ENCODE measurements at regions not wholly inside any gene's neighbourhood (a gene's known extent, or its start where the extent isn't known, plus 50 kb on each side); places are given as distances from the start of the nearest gene placed in this dataset.

- DNase-seq: no peak
Measured at GRCh38 chr2:129253461-129253812, 726.0 kb upstream of the RAB6C start.

- DNase-seq: no peak
Measured at GRCh38 chr2:129254718-129255117, 724.7 kb upstream of the RAB6C start.

GRCh38 chr2:129255610-129256313 lies 723.7 kb upstream of the RAB6C start:
- DNase-seq: no peak

- no peak for DNase-seq
Measured at GRCh38 chr2:129256642-129257041, 722.8 kb upstream of the RAB6C start.

GRCh38 chr2:129262934-129263333 lies 716.5 kb upstream of the RAB6C start:
- DNase-seq: no peak

- DNase-seq: no peak
Measured at GRCh38 chr2:129263939-129264338, 715.5 kb upstream of the RAB6C start.

GRCh38 chr2:129267559-129267958 lies 711.9 kb upstream of the RAB6C start:
- DNase-seq: no peak

- DNase-seq: no peak
Measured at GRCh38 chr2:129273266-129274037, 706.0 kb upstream of the RAB6C start.

GRCh38 chr2:129274038-129274415 lies 705.4 kb upstream of the RAB6C start:
- DNase-seq: no peak

- DNase-seq: no peak
Measured at GRCh38 chr2:129274918-129275317, 704.5 kb upstream of the RAB6C start.

GRCh38 chr2:129275706-129276105 lies 703.8 kb upstream of the RAB6C start:
- no peak for DNase-seq

GRCh38 chr2:129276978-129277584 lies 702.4 kb upstream of the RAB6C start:
- no peak for DNase-seq

- no peak for DNase-seq
Measured at GRCh38 chr2:129277585-129277981, 701.9 kb upstream of the RAB6C start.

- no peak for DNase-seq
Measured at GRCh38 chr2:129281791-129282530, 697.5 kb upstream of the RAB6C start.

- DNase-seq: no peak
Measured at GRCh38 chr2:129285012-129285411, 694.5 kb upstream of the RAB6C start.

- no peak for DNase-seq
Measured at GRCh38 chr2:129293326-129293725, 686.1 kb upstream of the RAB6C start.

- DNase-seq: no peak
Measured at GRCh38 chr2:129296396-129296795, 683.1 kb upstream of the RAB6C start.

- no peak for DNase-seq
Measured at GRCh38 chr2:129296806-129297205, 682.7 kb upstream of the RAB6C start.

GRCh38 chr2:129297430-129297829 lies 682.0 kb upstream of the RAB6C start:
- DNase-seq: no peak

- DNase-seq: no peak
Measured at GRCh38 chr2:129299338-129299737, 680.1 kb upstream of the RAB6C start.

GRCh38 chr2:129299756-129300155 lies 679.7 kb upstream of the RAB6C start:
- no peak for DNase-seq

- no peak for DNase-seq
Measured at GRCh38 chr2:129300456-129300855, 679.0 kb upstream of the RAB6C start.

- DNase-seq: no peak
Measured at GRCh38 chr2:129301431-129301913, 678.0 kb upstream of the RAB6C start.

All from activated CD4-positive, alpha-beta T cell treated with anti-CD3 and anti-CD28 coated beads, Interleukin-2, amount 50 U/mL, for 1 hour (primary cell).